Spinal cord (tissue), 9 donors: ENCODE measurements at regions not wholly inside any gene's neighbourhood (a gene's known extent, or its start where the extent isn't known, plus 50 kb on each side); places are given as distances from the start of the nearest gene placed in this dataset.

Source experiments
- DNase-seq, 6 donors: peaks; one replicate each; pipeline versions ENCODE4 v3.0.0 to v3.0.0-alpha.2; 2013 to 2015; ENCODE audit warnings: low spot score in 6 of 6, low read depth in 4 of 6
- H3K27ac ChIP-seq: one replicate; pipeline ENCODE4 v1.5.1; 2013; ENCODE audit warnings: low read depth, low read length, control low read depth
- H3K27me3 ChIP-seq: one replicate; pipeline ENCODE4 v1.6.1; 2013; ENCODE audit warnings: low read length; ENCODE audit not compliant: control insufficient read depth, insufficient read depth
- H3K36me3 ChIP-seq: one replicate; pipeline ENCODE4 v1.6.1; 2013; ENCODE audit warnings: low read length; ENCODE audit not compliant: control insufficient read depth, insufficient read depth
- H3K4me1 ChIP-seq: one replicate; pipeline ENCODE4 v1.6.1; 2013; ENCODE audit warnings: low read length; ENCODE audit not compliant: control insufficient read depth, insufficient read depth
- H3K4me3 ChIP-seq: one replicate; pipeline ENCODE4 v1.5.1; 2013; ENCODE audit warnings: low read depth, low read length, control low read depth
- H3K9me3 ChIP-seq: one replicate; pipeline ENCODE4 v1.6.1; 2013; ENCODE audit warnings: low read length; ENCODE audit not compliant: control insufficient read depth, insufficient read depth
- WGBS: methylation state at CpG from one replicate; pipeline ENCODE4 v1.1.5; 2013; ENCODE audit warnings: missing lambda C conversion rate; ENCODE audit not compliant: insufficient coverage; 5-methylcytosine and 5-hydroxymethylcytosine counted together
- donor health status: healthy.

GRCh38 chr19:28221736-28222135 lies 991.2 kb downstream of the UQCRFS1 start:
- Histone ChIP-seq H3K36me3 (no peaks in the 10 kb centered on the region), H3K9me3 (no peaks in the 10 kb centered on the region), H3K27me3 (no peaks in the 10 kb centered on the region), H3K4me3 (no peak overlapping the region), H3K27ac (no peak overlapping the region), H3K4me1 (no peaks in the 10 kb centered on the region)
- WGBS = 86% methylated on average over 3 of the region's 3 CpGs
- no peak for DNase-seq

GRCh38 chr19:28218728-28219127 lies 994.2 kb downstream of the UQCRFS1 start:
- no peak for DNase-seq
- H3K4me1 ChIP-seq = no peaks in the 10 kb centered on the region
- H3K27me3 ChIP-seq = no peaks in the 10 kb centered on the region
- WGBS = 76% methylated on average over 2 of the region's 5 CpGs
- H3K4me3 ChIP-seq = no peak overlapping the region
- H3K27ac ChIP-seq = no peak overlapping the region
- H3K9me3 ChIP-seq = no peaks in the 10 kb centered on the region
- H3K36me3 ChIP-seq = no peaks in the 10 kb centered on the region

GRCh38 chr19:28217022-28217421 lies 995.9 kb downstream of the UQCRFS1 start:
- Histone ChIP-seq H3K27me3 (no peaks in the 10 kb centered on the region), H3K4me3 (no peak overlapping the region), H3K4me1 (no peaks in the 10 kb centered on the region), H3K27ac (no peak overlapping the region), H3K9me3 (no peaks in the 10 kb centered on the region), H3K36me3 (no peaks in the 10 kb centered on the region)
- WGBS = no CpG with 5 or more reads among the region's 1 CpG
- peak in 1 of 6 donors; percentile 57 for DNase-seq

GRCh38 chr19:28213470-28214082 lies 999.4 kb downstream of the UQCRFS1 start:
- no peaks in the 10 kb centered on the region for H3K27me3 ChIP-seq
- no peak overlapping the region for H3K4me3 ChIP-seq
- DNase-seq = peak in 1 of 6 donors; percentile 43
- no peaks in the 10 kb centered on the region for H3K36me3 ChIP-seq
- WGBS = 60% methylated on average over 2 of the region's 6 CpGs
- H3K4me1 ChIP-seq = no peaks in the 10 kb centered on the region
- no peaks in the 10 kb centered on the region for H3K9me3 ChIP-seq
- H3K27ac ChIP-seq = no peak overlapping the region

- Histone ChIP-seq H3K27me3 (no peaks in the 10 kb centered on the region), H3K4me3 (no peak overlapping the region), H3K36me3 (no peaks in the 10 kb centered on the region), H3K9me3 (no peaks in the 10 kb centered on the region), H3K4me1 (no peaks in the 10 kb centered on the region), H3K27ac (no peak overlapping the region)
- WGBS = 89% methylated on average over 1 of the region's 2 CpGs
- no peak for DNase-seq
These were observed 1002.1 kb downstream of the UQCRFS1 start for GRCh38 chr19:28210886-28211285.

GRCh38 chr19:28208745-28209144 lies 1004.2 kb downstream of the UQCRFS1 start:
- no peak overlapping the region for H3K4me3 ChIP-seq
- no peak for DNase-seq
- WGBS = 81% methylated on average over 10 of the region's 10 CpGs
- H3K9me3 ChIP-seq = no peaks in the 10 kb centered on the region
- no peak overlapping the region for H3K27ac ChIP-seq
- H3K27me3 ChIP-seq = no peaks in the 10 kb centered on the region
- H3K4me1 ChIP-seq = no peaks in the 10 kb centered on the region
- no peaks in the 10 kb centered on the region for H3K36me3 ChIP-seq

- Histone ChIP-seq H3K9me3 (no peaks in the 10 kb centered on the region), H3K36me3 (no peaks in the 10 kb centered on the region), H3K4me1 (no peaks in the 10 kb centered on the region), H3K4me3 (no peak overlapping the region), H3K27ac (no peak overlapping the region), H3K27me3 (no peaks in the 10 kb centered on the region)
- no peak for DNase-seq
- WGBS = 83% methylated on average over 5 of the region's 7 CpGs
These were observed 1005.7 kb downstream of the UQCRFS1 start for GRCh38 chr19:28207244-28207643.

GRCh38 chr19:28201462-28201943 lies 1011.4 kb downstream of the UQCRFS1 start:
- Histone ChIP-seq H3K27me3 (no peaks in the 10 kb centered on the region), H3K4me1 (no peaks in the 10 kb centered on the region), H3K9me3 (no peaks in the 10 kb centered on the region), H3K4me3 (no peak overlapping the region), H3K36me3 (no peaks in the 10 kb centered on the region), H3K27ac (no peak overlapping the region)
- DNase-seq = no peak
- WGBS = 90% methylated on average over 5 of the region's 5 CpGs

GRCh38 chr19:28199323-28199722 lies 1013.6 kb downstream of the UQCRFS1 start:
- Histone ChIP-seq H3K4me3 (no peak overlapping the region), H3K36me3 (no peaks in the 10 kb centered on the region), H3K27ac (no peak overlapping the region), H3K27me3 (no peaks in the 10 kb centered on the region), H3K9me3 (no peaks in the 10 kb centered on the region), H3K4me1 (no peaks in the 10 kb centered on the region)
- 82% methylated on average over 6 of the region's 6 CpGs for WGBS
- DNase-seq = peak in 1 of 6 donors; percentile 50

GRCh38 chr19:28196961-28197360 lies 1016.0 kb downstream of the UQCRFS1 start:
- no peak for DNase-seq
- peaks cover 2% of the 10 kb centered on the region for H3K4me1 ChIP-seq
- no peaks in the 10 kb centered on the region for H3K9me3 ChIP-seq
- no peak overlapping the region for H3K4me3 ChIP-seq
- WGBS = 73% methylated on average over 5 of the region's 7 CpGs
- H3K27me3 ChIP-seq = no peaks in the 10 kb centered on the region
- H3K36me3 ChIP-seq = no peaks in the 10 kb centered on the region
- H3K27ac ChIP-seq = no peak overlapping the region
